OCI-M2 (cell line): ENCODE measurements at regions not wholly inside any gene's neighbourhood (a gene's known extent, or its start where the extent isn't known, plus 50 kb on each side); places are given as distances from the start of the nearest gene placed in this dataset.

Experiments
- DNase-seq: peaks from one replicate; lab custom pipeline; 2025; ENCODE audit not compliant: unreplicated experiment; lab: John Stamatoyannopoulos, UW

DNA sequence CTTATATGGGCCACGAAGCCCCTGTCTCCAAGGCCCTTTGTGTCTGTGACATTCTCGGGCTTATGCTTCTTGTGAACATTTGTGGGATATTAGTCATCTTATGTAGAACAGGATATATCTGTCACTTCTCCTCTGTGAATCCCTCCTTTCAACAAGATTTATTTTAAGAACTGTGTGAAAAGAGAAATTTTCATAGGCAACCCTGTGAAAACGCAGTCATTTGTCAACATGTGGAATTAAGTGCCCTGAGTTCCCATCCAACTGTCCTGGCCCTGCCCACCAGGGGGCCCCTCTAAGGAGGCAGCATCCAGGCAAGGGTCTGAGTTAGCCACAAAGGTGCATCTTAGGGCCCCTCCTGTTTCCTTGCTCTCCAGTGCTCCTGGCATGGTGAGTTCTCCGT is 76.8 kb upstream of the CHRNA7 start:
- DNase-seq, result no peak

DNA sequence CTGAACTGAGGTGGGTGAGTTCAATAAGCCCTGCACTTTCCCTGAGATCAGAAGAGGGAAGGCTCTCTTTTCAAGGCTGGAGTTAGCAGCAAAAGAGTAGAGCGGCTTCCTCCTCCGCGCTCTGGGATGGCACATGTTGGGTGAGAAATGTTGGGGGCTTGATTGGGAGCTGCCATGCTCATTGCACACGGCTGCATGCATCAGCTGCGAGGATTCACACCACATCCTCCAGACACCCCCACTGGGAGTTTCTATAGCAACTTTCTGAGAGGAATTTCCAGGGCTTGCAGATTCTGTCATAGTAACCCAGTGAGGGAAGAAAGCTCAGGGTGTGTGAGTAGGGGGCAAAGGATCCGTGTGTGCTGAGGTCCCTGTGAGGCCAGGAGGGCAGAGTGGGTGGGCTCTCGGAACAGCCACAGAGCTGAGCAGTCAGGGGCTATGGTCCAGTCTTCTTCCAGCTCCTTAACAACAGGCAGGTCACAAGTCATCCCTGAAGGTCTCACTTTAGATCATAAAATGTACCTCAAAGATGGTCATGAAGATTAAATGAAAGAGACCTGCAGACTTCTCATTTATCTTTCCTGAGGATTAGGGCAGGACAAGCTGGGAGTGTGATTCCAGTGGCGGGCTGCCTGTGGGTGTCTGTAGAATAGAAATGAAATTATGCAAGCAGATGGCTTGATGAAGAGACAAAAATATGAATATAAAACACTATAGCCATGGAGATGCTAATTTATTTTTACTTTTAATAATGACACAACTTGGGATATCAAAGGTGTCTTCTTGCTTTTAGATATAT is 75.7 kb upstream of the CHRNA7 start:
- DNase-seq, result no peak

DNA sequence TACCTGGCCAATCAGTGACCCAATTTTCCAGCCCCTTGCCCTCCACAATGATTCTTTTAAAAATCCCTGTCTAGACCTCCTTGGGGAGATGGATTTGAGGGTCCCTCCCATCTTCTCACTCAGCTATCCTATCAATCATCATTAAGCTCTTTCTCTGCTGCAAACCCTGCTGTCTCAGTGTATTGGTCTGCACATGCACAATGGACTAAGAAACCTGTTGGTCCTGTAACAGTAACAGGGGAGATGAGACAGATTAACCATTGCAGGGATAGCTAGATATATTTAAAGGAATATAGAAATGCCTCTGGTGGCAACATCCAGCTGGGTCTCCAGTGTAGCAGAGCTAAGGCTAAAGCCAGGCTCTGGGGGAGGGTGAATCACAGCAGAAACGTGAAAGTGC is 74.6 kb upstream of the CHRNA7 start:
- no peak for DNase-seq

DNA sequence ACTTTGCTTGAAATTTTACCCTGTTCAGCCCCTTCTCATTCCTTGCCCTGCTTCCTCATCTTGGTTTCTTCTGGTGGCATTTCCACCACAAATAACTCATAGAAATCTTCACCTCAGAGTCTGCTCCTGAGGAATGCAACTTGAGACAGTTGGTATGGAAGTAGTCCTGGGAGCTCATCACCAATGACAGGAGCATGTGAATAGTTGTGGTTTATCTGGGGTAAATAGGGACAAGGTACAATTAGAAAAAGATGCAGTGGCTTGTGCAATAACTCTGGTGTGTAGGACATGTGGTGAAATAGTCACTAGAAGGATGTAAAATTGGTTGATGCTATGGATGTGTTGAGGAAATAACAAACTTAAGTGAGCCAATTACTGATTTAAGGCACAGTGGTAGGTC is 72.7 kb upstream of the CHRNA7 start:
- no peak for DNase-seq

DNA sequence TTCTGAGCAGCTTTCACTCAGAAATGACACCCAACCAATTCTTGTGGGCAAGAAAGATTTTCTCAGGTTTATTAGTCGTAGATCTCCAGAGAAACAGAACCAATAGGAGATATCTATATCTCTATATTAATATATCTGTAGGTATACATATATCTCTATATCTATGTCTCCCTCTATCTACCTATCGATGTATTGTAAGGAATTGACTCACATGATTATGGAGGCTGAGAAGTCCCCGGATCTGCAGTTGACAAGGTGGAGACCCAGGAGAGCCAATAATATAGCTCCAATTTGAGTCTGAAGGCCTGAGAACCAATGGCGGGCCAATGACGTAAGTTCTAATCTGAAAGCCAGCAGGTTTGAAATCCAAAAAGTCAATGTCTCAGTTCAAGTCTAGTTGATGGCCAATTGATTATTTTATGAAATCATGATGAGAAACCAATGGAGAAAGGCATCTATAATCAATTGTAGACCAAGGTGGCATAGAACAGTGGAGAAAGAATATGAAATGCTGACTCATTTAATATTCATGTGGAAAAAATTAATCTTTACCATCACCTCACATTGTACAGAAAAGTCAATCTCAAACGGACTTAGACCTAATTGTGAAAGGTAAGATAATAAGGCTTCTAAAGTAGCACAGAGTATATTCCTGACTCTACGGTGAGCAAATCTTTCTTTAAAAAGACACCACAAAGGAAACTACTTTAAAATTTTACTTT is 65.6 kb upstream of the CHRNA7 start:
- no peak for DNase-seq

DNA sequence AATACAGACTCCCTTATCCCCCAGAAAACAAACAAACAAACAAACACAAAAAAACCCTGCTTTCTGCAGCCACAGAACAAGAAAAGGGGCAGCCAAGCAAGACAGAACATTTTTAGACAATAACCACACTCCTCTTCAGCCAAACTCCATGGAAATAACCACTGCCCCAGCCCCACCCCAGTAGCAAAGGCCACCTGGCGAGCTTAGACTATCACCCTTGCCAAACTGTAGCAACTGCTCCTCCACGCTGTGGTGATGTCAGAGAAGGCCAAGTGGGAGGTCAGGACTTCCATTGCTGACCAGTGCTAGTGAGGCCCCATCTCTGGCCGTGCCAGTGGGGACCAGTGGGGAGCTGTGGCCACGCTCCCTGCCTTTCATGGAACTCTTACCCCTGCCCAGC is 60.3 kb upstream of the CHRNA7 start:
- no peak for DNase-seq

DNA sequence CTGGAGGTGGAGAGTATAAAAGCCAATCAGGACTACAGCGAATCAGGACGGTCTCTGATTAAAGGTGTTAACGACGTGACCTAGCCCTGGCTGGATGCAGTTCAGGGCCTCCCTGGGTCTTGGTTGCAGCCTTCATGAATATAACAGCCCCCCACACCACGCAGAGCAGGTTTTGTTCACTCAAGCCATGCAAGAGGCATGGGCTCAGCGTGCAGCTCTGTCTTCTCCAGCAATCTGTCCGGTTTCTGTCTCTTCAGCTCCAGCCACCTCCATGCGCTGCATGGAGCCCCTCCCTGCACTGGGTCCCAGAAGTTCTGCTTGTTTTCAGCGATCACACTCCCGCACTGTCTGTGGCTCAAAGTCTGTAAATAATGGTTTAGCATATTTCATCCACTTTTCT is 57.1 kb upstream of the CHRNA7 start:
- no peak for DNase-seq

DNA sequence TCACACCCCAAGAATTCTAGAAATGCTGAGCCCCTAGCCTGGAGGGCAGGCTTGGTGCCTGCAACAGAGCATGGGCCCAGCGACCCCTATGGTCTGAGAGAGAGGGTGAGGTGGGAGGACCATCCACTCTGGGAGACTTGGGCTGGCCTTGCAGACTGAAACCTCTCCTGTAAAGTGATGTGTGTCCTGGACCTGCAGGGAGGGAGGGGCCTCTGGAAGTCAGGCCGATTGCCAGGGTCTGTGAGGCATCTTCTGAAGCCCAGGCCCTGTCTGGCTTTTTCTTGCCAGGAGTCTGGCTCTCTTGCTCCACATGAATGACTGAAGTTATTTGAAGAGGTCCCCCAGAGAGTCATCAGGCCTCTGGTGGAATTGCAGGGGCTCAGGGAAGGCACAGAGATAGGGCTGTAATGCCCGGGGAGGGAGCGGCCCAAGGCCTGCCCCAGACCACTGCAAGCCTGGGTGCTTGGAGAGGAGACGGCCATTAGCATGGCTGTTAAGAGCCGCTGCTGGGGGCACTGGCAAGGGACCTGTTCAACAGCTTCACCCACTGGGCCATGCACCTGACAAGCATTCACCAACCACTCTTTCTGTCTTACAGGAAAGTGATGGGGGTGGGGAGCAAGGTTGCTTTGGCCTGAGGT is 56.0 kb upstream of the CHRNA7 start:
- no peak for DNase-seq

DNA sequence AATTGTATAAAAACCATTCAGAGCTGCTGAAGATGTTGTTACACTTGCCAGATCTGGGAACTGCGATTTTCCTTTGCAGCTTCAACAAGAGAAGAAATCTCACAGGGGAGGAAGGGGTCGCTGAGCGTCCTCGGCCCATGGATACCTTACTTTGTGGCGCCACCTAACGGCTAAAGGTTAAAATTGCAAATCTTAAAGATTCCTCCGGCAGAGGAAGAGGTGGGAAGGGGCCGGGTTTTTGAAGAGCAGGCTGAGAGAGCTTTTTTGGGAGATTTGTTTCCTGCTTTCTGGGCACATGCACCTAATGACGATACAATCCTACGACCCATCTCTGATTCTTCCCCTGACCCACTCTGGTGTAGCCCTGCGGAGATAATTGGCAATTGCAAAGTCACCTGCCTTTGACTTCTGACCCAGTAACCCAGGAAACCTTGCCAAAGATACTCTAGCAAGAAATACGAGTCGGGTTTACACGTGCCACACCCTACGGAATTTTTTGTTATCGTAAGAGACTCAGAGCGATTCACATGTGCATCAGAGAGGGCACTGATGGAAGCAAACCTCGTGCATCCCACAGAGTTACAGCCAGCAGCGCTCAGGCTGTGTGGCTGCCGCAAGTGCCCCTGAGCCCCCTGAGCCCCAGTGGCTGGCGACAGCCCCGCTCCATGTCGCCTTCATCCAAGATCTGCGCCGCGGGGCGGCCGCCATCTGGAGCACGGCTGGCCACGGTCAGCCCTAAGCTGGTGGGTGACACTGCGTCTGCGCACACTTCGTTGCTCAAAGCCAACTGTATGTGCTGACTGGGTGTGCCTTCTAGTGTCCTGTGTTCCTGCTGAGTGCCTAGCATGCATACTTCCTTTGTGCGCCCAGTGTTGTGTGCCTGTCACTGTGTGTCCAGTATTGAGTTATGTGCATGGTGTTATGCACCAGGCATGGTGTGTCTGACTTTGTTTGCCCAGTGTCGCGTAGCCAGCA is 55.2 kb upstream of the CHRNA7 start:
- DNase-seq, result no peak

DNA sequence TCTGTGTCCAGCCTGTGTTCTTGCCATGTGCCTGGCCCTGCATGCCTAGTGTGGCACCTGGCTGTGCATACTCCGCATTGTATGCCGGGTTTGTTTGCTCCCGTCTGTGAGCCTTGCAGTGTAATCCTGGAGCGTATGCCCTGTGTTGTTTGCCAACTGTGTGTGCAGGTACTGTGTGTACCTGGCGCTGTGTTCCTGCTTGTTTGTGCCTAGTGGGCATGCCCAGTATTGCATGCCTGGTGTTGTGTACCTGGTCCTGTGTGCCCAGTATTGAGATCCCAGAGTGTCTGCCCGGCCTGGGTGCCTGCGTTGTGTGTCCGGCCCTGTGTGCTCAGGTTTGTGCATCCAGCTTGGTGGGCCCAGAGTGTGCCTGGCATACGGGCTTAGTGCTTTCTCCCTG is 54.5 kb upstream of the CHRNA7 start:
- DNase-seq, result no peak

DNA sequence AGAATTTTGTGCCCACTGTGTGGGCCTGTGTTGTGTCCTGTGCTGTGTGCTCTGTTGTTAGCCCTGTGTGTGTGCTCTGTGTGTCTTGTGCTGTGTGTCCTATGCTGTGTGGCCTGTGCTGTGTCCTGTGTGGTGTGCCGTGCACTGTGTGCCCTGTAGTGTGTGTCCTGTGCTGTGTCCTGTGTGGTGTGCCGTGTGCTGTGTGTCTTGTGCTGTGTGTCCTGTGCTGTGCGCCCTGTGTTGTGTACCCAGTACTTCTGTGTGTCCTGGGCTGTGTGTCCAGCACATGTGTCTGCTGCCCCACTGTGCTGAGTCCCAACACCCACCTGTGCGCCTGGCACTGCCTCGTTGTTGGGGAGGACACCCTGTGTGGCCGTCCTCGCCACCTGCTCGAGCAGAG is 53.2 kb upstream of the CHRNA7 start:
- no peak for DNase-seq

DNA sequence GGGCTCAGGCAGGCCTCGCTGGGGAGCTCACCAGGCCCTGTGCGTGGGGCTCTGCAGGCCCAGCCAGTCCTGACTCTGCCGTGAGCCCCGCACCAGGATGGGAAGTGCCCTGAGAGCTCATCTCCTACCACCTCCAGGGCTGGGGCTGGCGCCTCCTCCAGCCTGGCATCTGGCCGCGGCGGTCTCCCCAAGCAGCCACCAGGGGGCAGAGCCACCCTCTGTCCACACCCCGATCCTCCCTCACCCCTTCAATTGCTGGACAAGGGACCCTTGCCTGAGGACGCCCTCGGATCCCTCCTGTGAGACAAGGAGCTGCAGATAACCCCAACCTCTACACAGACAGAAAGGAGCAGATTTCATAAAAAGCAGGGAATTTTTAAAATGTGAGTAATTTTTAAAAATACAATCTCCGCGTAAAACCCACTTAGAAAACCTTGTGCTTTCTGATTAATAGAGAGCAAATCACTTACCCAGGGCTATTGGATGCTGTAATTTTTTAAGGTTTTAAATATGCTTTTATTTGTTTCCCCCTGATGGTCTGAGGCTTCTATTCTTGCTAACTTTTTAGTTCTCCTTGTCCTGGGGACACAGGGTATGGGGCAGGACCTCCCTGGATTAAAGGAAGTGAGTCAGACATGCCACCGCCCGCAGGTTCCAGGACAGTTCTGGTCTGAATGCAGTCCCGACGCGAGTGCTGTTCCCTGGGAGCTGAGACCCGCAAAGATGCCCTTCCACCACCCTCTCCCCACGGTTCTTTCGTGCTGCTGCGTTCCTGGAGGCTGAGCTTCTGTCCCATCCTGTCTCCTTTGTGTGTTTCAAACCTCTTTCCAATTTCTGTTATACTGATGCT is 52.3 kb upstream of the CHRNA7 start:
- DNase-seq, result no peak
